Tibial nerve (tissue), 4 donors: ENCODE measurements at regions not wholly inside any gene's neighbourhood (a gene's known extent, or its start where the extent isn't known, plus 50 kb on each side); places are given as distances from the start of the nearest gene placed in this dataset.
"Not testable (repeated sequence)": the region's sequence is repeated elsewhere in the genome, so short reads cannot be mapped to it uniquely, and the experiment has no call there.

Experiments used
- EP300 ChIP-seq, 2 donors: sonication (generic); formaldehyde crosslinking; IDR thresholded peaks; one replicate each; pipeline ENCODE4 v1.6.1; 2017; ENCODE audit warnings: antibody characterized with exemption in 2 of 2, mild to moderate bottlenecking in 1 of 2
- POLR2A ChIP-seq, 2 donors: fragments of 450-650 bp; IDR thresholded peaks; one replicate each; pipeline ENCODE4 v1.6.1; 2017; ENCODE audit warnings: antibody characterized with exemption in 2 of 2, mild to moderate bottlenecking in 2 of 2, moderate library complexity in 2 of 2
- TF ChIP-seq, protein P1 (sequence below), 5 experiments: fragments of 200-600 bp in 3 of 5; fragments of 450-650 bp in 2 of 5; sonication (generic) in 3 of 5; IDR thresholded peaks; one replicate each; pipeline ENCODE4 v1.5.1; 2016 to 2019; ENCODE audit warnings: antibody characterized with exemption in 5 of 5, mild to moderate bottlenecking in 3 of 5, moderate library complexity in 2 of 5

- TF ChIP-seq, protein P1, sequence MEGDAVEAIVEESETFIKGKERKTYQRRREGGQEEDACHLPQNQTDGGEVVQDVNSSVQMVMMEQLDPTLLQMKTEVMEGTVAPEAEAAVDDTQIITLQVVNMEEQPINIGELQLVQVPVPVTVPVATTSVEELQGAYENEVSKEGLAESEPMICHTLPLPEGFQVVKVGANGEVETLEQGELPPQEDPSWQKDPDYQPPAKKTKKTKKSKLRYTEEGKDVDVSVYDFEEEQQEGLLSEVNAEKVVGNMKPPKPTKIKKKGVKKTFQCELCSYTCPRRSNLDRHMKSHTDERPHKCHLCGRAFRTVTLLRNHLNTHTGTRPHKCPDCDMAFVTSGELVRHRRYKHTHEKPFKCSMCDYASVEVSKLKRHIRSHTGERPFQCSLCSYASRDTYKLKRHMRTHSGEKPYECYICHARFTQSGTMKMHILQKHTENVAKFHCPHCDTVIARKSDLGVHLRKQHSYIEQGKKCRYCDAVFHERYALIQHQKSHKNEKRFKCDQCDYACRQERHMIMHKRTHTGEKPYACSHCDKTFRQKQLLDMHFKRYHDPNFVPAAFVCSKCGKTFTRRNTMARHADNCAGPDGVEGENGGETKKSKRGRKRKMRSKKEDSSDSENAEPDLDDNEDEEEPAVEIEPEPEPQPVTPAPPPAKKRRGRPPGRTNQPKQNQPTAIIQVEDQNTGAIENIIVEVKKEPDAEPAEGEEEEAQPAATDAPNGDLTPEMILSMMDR (IDR thresholded peaks at IDR 0.05): not testable (repeated sequence)
- not testable (repeated sequence) for TF ChIP-seq EP300, POLR2A (IDR thresholded peaks at IDR 0.05)
Measured at GRCh38 chr2:91597436-91597835, 2906.0 kb downstream of the RPIA start.
